Smooth muscle cell (in vitro differentiated cells): ENCODE measurements at regions not wholly inside any gene's neighbourhood (a gene's known extent, or its start where the extent isn't known, plus 50 kb on each side); places are given as distances from the start of the nearest gene placed in this dataset.

Experiments
- DNase-seq: peaks from one replicate; lab custom pipeline; 2025; ENCODE audit not compliant: unreplicated experiment; lab: John Stamatoyannopoulos, UW
- H2AFZ ChIP-seq: fragments of 200-600 bp; sonication (generic); 2 replicates; pipeline ENCODE4 v1.6.0; 2016; ENCODE audit warnings: antibody characterized with exemption, low read depth, mild to moderate bottlenecking
- H3F3A ChIP-seq: fragments of 200-600 bp; sonication (generic); 2 replicates; pipeline ENCODE4 v1.6.0; 2017; ENCODE audit warnings: antibody characterized with exemption, low read depth
- H3K27ac ChIP-seq: fragments of 200-600 bp; sonication (generic); 2 replicates; pipeline ENCODE4 v1.5.1; 2016; ENCODE audit warnings: low read depth, mild to moderate bottlenecking
- H3K27me3 ChIP-seq: fragments of 200-600 bp; sonication (generic); 2 replicates; pipeline ENCODE4 v1.6.1; 2016; ENCODE audit warnings: low read depth, mild to moderate bottlenecking
- H3K36me3 ChIP-seq: fragments of 200-600 bp; sonication (generic); 2 replicates; pipeline ENCODE4 v1.5.1; 2016; ENCODE audit warnings: low read depth
- H3K4me1 ChIP-seq: fragments of 200-600 bp; sonication (generic); 2 replicates; pipeline ENCODE4 v1.5.1; 2016; ENCODE audit warnings: low read depth
- H3K4me2 ChIP-seq: fragments of 200-600 bp; sonication (generic); 2 replicates; pipeline ENCODE4 v1.6.0; 2016; ENCODE audit warnings: mild to moderate bottlenecking
- H3K4me3 ChIP-seq: fragments of 200-600 bp; sonication (generic); 2 replicates; pipeline ENCODE4 v1.5.1; 2016; ENCODE audit warnings: mild to moderate bottlenecking
- H3K79me2 ChIP-seq: fragments of 200-600 bp; sonication (generic); 2 replicates; pipeline ENCODE4 v1.6.0; 2016; ENCODE audit warnings: low read depth, mild to moderate bottlenecking
- H3K9ac ChIP-seq: fragments of 200-600 bp; sonication (generic); 2 replicates; pipeline ENCODE4 v1.6.0; 2016; ENCODE audit warnings: low read depth
- H3K9me3 ChIP-seq: fragments of 200-600 bp; sonication (generic); replicated peaks from 2 replicates; pipeline ENCODE4 v1.5.1; 2016; ENCODE audit warnings: low read depth
- H4K20me1 ChIP-seq: fragments of 200-600 bp; sonication (generic); 2 replicates; pipeline ENCODE4 v1.6.0; 2016; ENCODE audit warnings: low read depth
- CTCF ChIP-seq: fragments of 200-600 bp; sonication (generic); IDR thresholded peaks from 2 replicates; pipeline ENCODE4 v1.5.1; 2017; ENCODE audit warnings: borderline replicate concordance, mild to moderate bottlenecking, antibody characterized with exemption; ENCODE audit not compliant: insufficient read depth, poor library complexity, severe bottlenecking
- WGBS: methylation state at CpG from one replicate; pipeline ENCODE4 v1.1.7; 2016; ENCODE audit warnings: low lambda C conversion rate; 5-methylcytosine and 5-hydroxymethylcytosine counted together

GRCh38 chr11:134740590-134741261 lies 328.7 kb upstream of the B3GAT1 start:
- Histone ChIP-seq H3K4me2 (peak overlapping the region; percentile 66), H3F3A (peaks cover 4% of the 10 kb centered on the region), H2AFZ (no peak overlapping the region), H3K27ac (no peak overlapping the region), H3K4me1 (peaks cover 21% of the 10 kb centered on the region), H3K36me3 (no peaks in the 10 kb centered on the region), H3K9ac (no peak overlapping the region), H3K4me3 (no peak overlapping the region), H3K79me2 (no peaks in the 10 kb centered on the region), H3K9me3 (no peaks in the 10 kb centered on the region), H3K27me3 (peaks cover 7% of the 10 kb centered on the region), H4K20me1 (peaks cover 3% of the 10 kb centered on the region)
- no peak for DNase-seq
- TF ChIP-seq CTCF = no peak
- WGBS = 79% methylated on average over 6 of the region's 9 CpGs

- H3K4me2 ChIP-seq = no peak overlapping the region
- peaks cover 3% of the 10 kb centered on the region for H4K20me1 ChIP-seq
- peaks cover 3% of the 10 kb centered on the region for H3K27me3 ChIP-seq
- H3K36me3 ChIP-seq = no peaks in the 10 kb centered on the region
- H3K27ac ChIP-seq = no peak overlapping the region
- no peak for TF ChIP-seq CTCF
- H3K79me2 ChIP-seq = no peaks in the 10 kb centered on the region
- no peak overlapping the region for H3K4me3 ChIP-seq
- H2AFZ ChIP-seq = no peak overlapping the region
- H3K9ac ChIP-seq = no peak overlapping the region
- peaks cover 4% of the 10 kb centered on the region for H3F3A ChIP-seq
- H3K4me1 ChIP-seq = peaks cover 21% of the 10 kb centered on the region
- DNase-seq = no peak
- no peaks in the 10 kb centered on the region for H3K9me3 ChIP-seq
- 80% methylated on average over 11 of the region's 11 CpGs for WGBS
Measured at GRCh38 chr11:134739136-134739535, 327.1 kb upstream of the B3GAT1 start.

- WGBS = 95% methylated on average over 22 of the region's 22 CpGs
- H3K4me3 ChIP-seq = no peak overlapping the region
- no peaks in the 10 kb centered on the region for H3K36me3 ChIP-seq
- no peaks in the 10 kb centered on the region for H3K9me3 ChIP-seq
- no peaks in the 10 kb centered on the region for H3K79me2 ChIP-seq
- H3F3A ChIP-seq = peaks cover 4% of the 10 kb centered on the region
- DNase-seq = no peak
- H3K27ac ChIP-seq = no peak overlapping the region
- TF ChIP-seq CTCF = no peak
- H4K20me1 ChIP-seq = peaks cover 3% of the 10 kb centered on the region
- H3K27me3 ChIP-seq = no peaks in the 10 kb centered on the region
- H2AFZ ChIP-seq = no peak overlapping the region
- no peak overlapping the region for H3K4me2 ChIP-seq
- no peak overlapping the region for H3K9ac ChIP-seq
- H3K4me1 ChIP-seq = peaks cover 21% of the 10 kb centered on the region
Measured at GRCh38 chr11:134738581-134738980, 326.5 kb upstream of the B3GAT1 start.
